Suprapubic skin (tissue), 4 donors: ENCODE measurements at regions not wholly inside any gene's neighbourhood (a gene's known extent, or its start where the extent isn't known, plus 50 kb on each side); places are given as distances from the start of the nearest gene placed in this dataset.

Experiments
- CTCF ChIP-seq, 2 donors: fragments of 200-600 bp in 1 of 2; fragments of 450-650 bp in 1 of 2; sonication (generic) in 1 of 2; IDR thresholded peaks; one replicate each; pipeline ENCODE4 v1.5.1; 2016 to 2019; ENCODE audit warnings: antibody characterized with exemption in 2 of 2, mild to moderate bottlenecking in 1 of 2, moderate library complexity in 1 of 2
- EP300 ChIP-seq: sonication (generic); formaldehyde crosslinking; IDR thresholded peaks from one replicate; pipeline ENCODE4 v1.6.1; 2017; ENCODE audit warnings: antibody characterized with exemption
- POLR2A ChIP-seq, 2 donors: fragments of 450-650 bp; IDR thresholded peaks; one replicate each; pipeline ENCODE4 v1.6.1; 2017; ENCODE audit warnings: antibody characterized with exemption in 2 of 2, mild to moderate bottlenecking in 2 of 2, moderate library complexity in 2 of 2
- POLR2AphosphoS5 ChIP-seq, 3 donors: sonication (generic); formaldehyde crosslinking; IDR thresholded peaks; one replicate each; pipeline ENCODE4 v1.6.1; 2017; ENCODE audit warnings: antibody characterized with exemption in 3 of 3

DNA sequence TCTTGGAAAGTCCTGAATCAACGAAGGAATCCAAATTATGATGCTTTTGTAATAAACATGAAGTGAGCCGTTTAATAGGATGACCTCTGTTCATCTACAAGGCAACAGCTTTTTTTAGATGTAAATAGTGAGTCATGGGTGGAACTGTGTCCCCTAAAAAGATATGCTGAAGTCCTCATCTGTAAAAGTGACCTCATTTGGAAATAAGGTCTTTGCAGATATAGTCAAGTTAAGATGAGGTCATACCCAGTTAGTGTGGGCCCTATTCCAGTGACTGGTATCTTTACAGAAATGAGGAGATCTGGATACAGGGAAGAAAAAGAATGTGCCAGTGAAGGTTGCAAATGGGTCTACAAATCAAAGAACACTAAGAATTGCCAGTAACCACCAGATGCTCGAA, 1287.3 kb upstream of the ADGRL4 start:
- TF ChIP-seq POLR2A (IDR thresholded peaks at IDR 0.05) (no peak), CTCF (IDR thresholded peaks at IDR 0.05) (no peak), EP300 (no peak), POLR2AphosphoS5 (IDR thresholded peaks at IDR 0.05) (no peak)
